Kidney capillary endothelial cell (primary cell): ENCODE measurements at regions not wholly inside any gene's neighbourhood (a gene's known extent, or its start where the extent isn't known, plus 50 kb on each side); places are given as distances from the start of the nearest gene placed in this dataset.
A peak's percentile ranks its signal among the peaks of the same experiment; 100 is the strongest.

Experiments used
- DNase-seq: peaks from one replicate; pipeline ENCODE4 v3.0.0-alpha.2; 2018; ENCODE audit warnings: low spot score

- DNase-seq: no peak
Observed at GRCh38 chr3:72432246-72432645, 416.0 kb downstream of the SHQ1 start.

- no peak for DNase-seq
Observed at GRCh38 chr3:72429589-72430353, 418.5 kb downstream of the SHQ1 start.

- DNase-seq: no peak
Observed at GRCh38 chr3:72428803-72429202, 419.4 kb downstream of the SHQ1 start.

- DNase-seq: no peak
Observed at GRCh38 chr3:72427624-72428023, 420.6 kb downstream of the SHQ1 start.

- DNase-seq: no peak
Observed at GRCh38 chr3:72426618-72427397, 421.4 kb downstream of the SHQ1 start.

GRCh38 chr3:72423643-72424042 is 424.6 kb downstream of the SHQ1 start:
- DNase-seq: no peak

- no peak for DNase-seq
Observed at GRCh38 chr3:72421786-72422185, 426.5 kb downstream of the SHQ1 start.

GRCh38 chr3:72421126-72421525 is 427.1 kb downstream of the SHQ1 start:
- no peak for DNase-seq

GRCh38 chr3:72418856-72419255 is 429.4 kb downstream of the SHQ1 start:
- DNase-seq: no peak

GRCh38 chr3:72418244-72418643 is 430.0 kb downstream of the SHQ1 start:
- peak; percentile 60 for DNase-seq

- no peak for DNase-seq
Observed at GRCh38 chr3:72414481-72415016, 433.7 kb downstream of the SHQ1 start.

GRCh38 chr3:72413228-72413627 is 435.0 kb downstream of the SHQ1 start:
- peak; percentile 81 for DNase-seq

- DNase-seq: no peak
Observed at GRCh38 chr3:72412340-72412956, 435.8 kb downstream of the SHQ1 start.

GRCh38 chr3:72411843-72412242 is 436.4 kb downstream of the SHQ1 start:
- DNase-seq: no peak

GRCh38 chr3:72411126-72411525 is 437.1 kb downstream of the SHQ1 start:
- DNase-seq: no peak

GRCh38 chr3:72408983-72409779 is 439.1 kb downstream of the SHQ1 start:
- no peak for DNase-seq

GRCh38 chr3:72407766-72408165 is 440.5 kb downstream of the SHQ1 start:
- DNase-seq: no peak

GRCh38 chr3:72405943-72406566 is 442.2 kb downstream of the SHQ1 start:
- no peak for DNase-seq

GRCh38 chr3:72401005-72401545 is 447.2 kb downstream of the SHQ1 start:
- DNase-seq: peak; percentile 10

- DNase-seq: no peak
Observed at GRCh38 chr3:72398781-72399180, 449.5 kb downstream of the SHQ1 start.

- no peak for DNase-seq
Observed at GRCh38 chr3:72397586-72397985, 450.7 kb downstream of the SHQ1 start.
